HG03442 (cell line): ENCODE measurements at regions not wholly inside any gene's neighbourhood (a gene's known extent, or its start where the extent isn't known, plus 50 kb on each side); places are given as distances from the start of the nearest gene placed in this dataset.

Experiments used
- ATAC-seq: cut with Tn5 transposase; IDR thresholded peaks from one replicate; pipeline ENCODE4 v1.9.1; 2021; ENCODE audit warnings: mild to moderate bottlenecking, moderate library complexity; ENCODE audit not compliant: unreplicated experiment

DNA sequence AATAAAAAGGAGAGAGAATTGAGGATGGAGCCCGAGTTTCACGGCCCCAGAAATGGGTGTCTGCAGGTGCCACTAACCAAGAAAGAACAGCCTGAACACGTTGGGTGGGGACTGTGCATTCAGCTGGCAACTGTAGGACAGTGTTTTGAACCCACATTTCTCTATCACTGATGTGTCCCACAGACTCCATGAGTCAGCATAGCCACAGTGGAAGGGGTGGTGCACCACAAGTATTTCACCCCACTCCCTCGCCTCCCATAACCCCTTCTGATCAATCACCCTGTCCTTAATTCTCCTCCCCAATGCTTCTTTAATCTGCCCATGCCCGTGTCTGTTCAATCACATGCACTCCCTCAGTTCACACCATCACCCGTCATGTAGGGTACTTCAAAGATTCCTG is 291.5 kb downstream of the ZNF516 start:
- ATAC-seq = no peak

DNA sequence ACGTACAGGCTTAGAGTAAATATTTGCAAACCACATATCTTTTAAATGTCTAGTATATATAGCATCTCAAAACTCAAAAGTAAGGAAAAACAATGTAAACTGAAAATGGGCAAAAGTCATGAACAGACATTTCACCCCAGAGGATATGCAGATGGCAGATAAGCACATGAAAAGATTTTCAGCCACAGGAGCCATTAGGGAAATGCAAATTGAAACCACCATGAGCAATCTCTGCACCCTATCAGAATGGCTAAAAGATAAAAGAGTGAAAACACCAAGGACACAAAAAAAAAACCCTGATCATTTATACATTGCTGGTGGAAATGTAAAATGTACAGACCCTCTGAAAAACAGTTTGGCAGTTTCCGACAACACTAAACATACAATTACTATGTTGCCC is 292.7 kb downstream of the ZNF516 start:
- no peak for ATAC-seq

DNA sequence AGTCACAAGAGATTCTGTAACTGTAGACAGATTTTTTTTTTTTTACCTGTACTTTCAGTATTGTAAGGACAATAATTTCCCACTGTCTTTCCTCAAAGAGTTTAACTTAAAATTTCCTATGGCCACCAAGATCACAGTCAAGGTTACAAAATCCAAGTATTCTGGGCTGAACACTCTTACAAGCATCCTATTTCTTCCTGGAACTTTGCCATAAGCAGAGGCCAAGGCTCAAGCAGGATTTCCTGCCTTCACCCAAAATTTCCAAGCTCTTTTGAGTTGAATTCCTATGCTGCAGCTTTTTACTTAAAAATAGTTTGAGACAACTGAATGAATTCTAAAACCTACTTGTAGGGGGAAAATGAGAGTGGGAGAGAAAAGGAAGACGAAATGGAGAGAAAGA is 299.4 kb downstream of the ZNF516 start:
- ATAC-seq = no peak

DNA sequence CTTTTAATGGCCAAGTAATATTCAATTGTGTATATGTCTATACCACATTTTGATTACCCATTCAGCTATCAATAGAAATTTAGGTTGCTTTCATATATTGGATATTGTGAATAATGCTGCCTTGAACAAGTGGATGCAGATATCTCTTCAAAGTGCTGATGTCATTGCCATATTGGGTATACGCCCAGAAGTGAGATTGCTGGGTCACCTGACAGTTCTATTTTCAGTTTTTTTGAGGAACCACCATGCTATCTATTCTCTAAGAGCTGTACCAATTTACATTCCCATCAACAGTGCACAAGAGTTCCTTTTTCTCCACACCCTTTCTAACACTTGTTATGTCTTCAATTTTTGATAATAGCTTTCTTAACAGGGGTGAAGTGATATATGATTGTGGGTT is 306.9 kb downstream of the ZNF516 start:
- ATAC-seq = no peak

DNA sequence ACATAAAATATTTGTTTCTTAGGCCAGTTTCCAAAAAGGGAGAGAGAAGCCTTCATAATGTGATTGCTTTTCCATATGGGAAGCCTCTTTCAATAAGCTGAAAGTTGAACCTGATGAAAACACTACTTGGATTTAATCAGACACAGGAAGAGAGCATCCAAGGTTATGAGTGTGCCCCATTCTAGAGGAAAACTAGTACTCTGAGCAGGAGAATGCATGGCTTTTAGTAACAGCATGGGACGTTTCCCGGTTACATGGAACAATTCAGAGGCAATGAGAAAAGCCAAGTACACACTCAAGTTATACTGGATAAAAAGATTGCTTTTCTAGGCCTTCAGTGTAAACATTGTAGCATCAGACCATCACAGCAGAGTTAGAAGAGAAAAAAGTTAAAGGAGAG is 315.8 kb downstream of the ZNF516 start:
- ATAC-seq = no peak

DNA sequence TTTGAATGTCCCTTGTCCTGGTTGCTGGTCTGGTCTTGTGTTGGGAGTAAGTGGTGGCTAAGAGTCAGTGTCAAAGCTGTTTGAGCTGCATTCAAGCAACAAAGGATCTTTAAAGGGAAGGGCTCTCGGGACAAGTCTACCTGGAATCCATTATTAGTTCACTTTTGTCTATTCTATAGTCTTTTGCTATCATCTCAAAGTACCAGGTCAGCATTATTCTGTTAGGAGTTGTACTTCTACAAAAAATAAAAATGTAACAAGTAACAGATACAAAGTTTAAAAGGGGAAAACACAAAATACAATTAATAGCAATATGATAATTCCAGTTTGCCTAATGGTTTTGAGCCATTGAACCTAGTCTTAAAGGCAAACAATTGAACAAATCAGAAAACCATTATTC is 317.9 kb downstream of the ZNF516 start:
- ATAC-seq = no peak

DNA sequence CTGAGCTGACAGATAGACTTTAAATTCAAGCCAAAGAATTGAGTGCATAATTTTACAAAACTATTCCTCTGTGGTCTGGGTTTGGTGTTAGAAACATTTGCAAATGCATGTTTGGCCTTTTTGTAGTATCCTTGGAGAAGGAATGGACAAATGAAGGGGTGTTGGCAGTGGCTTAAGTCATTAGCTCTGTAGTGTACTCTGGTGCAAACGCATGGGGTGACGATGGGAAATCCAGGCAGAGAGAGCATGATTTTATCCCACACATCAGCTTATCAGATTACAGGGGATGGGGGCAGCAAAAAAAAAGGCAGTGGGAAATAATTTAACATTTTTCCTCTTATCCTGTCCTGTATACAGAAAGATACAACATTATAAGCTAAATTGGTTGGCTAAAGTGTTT is 320.6 kb downstream of the ZNF516 start:
- no peak for ATAC-seq

DNA sequence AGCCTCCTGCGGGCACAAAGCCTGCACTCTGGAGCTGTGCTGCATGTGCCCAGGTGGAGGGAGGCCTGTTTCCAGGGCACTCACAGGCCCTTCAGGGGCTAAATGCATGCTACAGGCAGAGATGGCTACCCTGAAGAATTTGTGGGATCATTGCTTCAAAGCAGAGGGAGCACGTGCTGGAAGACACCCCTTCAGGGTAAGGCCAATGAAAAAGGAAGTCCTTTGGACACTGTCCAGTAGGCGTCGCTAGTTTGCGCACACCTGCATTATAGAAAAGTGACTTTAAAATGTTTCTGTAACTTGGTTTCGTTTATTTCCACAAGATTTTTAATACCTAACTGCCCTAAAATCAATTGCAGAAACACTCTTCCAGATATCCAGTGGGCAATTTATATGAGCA is 325.3 kb downstream of the ZNF516 start:
- no peak for ATAC-seq

DNA sequence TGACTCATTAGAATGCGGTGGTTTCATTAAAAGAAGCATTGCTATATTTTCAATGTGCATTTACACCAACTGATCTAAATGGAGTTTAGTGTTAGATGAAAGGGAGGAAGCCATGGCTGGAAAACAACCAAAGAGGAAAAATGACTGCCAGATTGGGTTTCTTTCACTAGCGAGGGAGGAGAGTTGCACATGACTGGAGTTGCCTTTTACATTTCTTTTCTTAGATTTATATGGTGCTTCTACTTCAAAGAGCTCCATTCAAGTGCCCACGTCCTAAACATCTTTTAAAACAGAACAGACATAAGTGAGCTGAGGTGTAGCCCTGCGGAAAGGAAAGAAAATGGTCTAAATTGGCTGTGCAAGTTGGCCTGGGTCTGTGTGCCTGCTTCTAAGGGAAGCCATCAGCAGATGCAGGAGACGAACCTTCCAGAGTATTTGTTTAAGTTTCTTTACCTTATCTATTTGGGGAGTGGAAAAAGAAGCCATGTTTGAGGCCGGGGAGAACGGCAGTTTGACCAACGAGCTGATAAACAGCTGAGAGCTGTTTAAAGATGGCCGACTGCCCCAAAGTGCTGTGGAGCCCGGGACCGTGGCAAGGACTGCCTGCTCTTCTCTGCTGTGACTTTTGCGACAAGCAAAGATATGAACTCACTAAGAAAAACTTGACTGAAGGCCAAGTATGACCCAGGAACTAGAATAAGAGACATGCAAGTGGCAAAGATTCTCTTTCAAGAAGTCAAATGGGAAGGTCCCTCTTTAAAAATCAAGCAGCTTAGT is 327.0 kb downstream of the ZNF516 start:
- ATAC-seq = no peak

DNA sequence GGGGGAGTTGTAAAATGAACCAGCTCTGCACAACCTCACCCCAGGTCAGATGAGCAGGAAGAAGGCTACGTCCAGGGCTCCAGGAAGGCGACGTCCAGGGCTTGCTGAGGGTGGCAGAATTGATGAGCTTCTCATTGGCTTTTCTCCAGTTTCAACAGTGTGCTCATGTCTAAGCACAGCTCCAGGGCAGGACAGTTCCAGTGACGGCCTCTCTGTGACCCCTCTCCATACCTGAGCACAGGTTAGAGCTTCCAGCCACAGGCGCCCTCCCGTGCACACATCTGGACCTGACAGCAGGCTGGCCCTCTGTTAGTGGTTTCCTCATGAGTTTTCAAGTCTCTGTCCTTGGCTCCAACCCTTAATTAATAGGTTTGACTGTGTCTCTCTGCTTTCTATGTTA is 327.6 kb downstream of the ZNF516 start:
- no peak for ATAC-seq

DNA sequence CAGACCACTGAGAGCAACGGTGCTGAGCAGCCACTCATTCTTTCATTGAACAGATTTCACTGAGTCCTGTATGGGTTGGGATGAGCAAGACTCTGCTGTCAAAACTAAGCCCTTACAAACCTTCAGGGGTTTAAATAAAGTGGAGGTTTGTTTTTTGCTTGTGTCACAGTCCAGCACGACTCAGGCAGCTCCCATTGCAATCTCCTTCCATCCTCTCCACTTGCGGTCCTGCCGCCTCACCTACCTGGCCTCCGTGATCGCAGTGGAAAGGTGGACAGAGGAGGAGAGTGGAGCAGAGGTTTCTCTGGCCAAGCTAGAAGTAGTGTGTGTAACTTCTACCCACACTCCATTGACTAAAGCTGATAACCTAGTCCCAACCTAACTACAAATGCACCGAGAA is 332.2 kb downstream of the ZNF516 start:
- no peak for ATAC-seq

DNA sequence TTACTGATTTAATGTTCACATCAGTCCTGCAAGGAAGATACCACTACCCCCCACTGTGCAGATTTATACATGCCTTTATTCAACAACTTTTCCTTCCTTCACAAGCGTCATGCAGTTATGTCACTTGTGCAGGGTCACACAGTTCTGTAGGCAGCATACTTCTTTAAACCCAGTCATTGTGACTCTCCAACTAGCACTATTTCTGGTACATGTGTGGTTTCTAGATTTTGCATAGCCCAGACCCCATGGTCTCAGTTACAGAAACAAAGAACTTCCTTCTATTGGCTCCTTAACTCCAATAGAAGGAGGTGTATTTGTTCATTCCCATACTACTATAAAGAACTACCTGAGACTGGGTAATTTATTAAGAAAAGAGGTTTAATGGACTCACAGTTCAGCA is 333.1 kb downstream of the ZNF516 start:
- ATAC-seq = no peak

DNA sequence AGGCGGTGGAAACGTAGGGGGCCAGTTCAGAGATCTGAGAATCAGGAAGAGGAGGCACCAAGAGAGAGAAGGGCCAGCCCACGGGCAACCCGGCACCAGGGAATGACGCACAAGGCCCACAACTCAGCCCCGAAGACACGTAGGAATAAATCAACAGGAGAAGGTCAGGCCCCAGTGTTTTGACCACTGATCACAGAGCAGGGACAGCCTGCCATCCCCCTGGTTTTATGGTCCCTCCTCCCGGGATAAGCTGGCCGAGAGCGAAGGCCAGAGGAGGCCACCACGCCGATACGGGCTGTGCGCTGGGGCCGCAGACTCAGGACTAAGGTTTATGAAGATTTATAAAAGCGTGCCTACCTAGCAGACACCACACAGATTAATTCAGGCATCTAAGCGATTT is 341.4 kb downstream of the ZNF516 start:
- ATAC-seq = no peak

DNA sequence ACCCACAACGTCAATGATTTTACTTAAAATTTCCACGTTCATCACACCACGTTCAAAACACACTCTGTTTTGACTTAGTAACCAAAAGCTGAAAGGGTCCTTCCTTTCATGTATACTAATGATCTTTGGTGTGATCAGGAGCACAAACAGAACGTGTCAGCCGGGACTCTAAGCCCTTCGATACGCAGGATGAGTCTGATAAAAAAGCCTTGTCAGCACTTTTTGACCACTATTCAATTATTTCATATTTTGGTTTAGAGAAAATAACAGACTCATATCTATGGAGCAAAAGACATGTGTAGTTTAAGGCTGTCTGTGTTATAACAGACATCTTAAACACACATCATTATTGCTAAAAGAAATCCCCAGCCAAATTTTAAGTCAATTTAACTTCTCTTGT is 345.3 kb downstream of the ZNF516 start:
- ATAC-seq = no peak

DNA sequence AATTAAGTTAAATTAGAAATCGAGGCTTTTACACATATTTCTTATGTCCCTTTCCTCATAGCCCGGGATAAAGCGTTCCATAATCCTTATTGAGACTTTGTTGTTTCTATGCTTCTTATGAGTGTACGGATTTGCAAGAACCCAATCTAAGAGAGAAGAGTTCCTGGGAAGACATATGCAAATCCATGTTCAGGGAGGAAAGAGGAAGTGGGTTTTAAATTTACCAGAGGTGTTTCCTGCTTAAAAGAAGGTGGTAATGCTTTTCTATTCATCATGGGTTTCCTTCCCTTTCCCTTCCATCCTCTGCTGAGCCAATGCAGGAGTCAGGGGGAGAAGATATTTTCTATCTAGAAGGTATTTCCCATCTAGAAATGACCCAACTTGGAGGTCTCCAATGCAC is 345.8 kb downstream of the ZNF516 start:
- ATAC-seq = no peak

DNA sequence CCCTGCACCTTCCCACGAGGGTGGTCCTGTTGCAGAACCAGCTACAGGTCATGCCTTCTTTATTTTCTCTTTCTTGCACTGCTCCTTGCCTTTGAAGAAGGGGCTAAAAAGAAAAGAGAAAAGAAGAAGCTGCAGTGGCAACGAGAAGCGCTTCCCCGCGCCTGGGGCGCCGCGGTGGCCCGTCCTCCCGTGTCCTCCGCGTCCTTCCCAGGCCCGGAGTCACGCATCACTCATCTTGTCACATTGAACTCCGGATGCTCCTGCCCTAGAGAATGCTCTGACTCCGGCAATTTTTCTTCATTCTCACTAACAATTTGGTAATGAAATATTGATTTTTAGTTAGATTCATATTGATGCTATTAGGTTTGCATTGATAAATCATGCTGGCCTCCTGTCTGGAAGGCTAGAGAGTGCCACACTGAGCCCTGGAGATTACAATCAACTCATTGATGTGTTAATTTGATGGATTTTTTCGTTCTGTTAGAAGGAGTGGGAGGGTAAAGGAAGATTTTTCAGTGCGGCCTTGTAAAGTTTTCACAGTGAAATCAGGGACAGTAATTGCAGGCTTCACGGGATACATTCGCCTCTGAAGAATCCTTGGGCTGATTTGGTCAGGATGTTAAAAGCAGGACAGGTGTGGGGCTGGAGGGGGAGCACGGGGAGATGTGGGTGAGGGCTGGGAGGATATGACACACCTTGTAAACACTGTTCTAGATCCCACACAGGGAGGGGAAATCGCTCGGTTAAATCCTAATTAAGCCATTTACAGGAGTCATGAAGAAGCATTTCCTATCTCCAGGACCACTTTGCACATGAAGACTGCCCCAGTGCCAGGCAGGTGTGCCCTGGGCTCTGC is 349.3 kb downstream of the ZNF516 start:
- no peak for ATAC-seq

DNA sequence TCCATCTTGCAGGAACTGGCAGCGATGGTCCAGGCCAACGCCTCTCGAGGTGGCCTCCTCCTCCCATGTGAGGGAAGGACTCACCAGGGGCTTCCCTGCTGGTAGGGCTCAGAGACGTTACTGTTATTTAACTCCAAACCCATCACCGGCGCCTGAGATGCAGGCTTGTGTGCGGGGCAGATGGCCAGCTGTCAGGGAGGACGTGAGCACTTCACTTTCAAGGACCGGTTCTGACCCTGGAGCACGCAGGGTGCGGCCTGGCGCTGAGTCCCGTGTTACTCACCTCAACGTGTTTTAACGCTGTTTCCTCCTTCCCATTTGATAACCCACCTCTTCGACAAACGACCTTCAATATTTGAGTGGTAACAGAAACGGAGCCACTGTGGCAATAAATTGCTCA is 350.2 kb downstream of the ZNF516 start:
- ATAC-seq = no peak

DNA sequence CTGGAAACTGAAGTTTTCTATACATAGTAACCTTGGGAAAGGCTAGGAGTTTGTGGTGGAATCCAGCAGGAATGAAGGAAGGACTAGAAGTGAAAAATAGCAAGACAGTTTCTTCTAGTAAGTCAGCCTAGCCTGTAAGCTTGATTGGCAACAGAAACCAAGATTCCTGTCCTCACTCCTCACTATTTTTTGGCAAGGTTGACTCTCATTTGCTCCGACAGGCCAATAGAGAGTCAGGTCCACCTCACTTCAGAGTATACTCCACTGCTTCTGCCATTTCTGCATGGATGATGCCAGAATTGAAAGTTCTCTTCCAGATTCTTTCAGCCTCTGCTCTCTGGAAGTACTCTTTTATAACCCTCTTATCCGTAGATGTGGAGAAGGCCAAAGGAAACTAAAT is 352.4 kb downstream of the ZNF516 start:
- no peak for ATAC-seq

DNA sequence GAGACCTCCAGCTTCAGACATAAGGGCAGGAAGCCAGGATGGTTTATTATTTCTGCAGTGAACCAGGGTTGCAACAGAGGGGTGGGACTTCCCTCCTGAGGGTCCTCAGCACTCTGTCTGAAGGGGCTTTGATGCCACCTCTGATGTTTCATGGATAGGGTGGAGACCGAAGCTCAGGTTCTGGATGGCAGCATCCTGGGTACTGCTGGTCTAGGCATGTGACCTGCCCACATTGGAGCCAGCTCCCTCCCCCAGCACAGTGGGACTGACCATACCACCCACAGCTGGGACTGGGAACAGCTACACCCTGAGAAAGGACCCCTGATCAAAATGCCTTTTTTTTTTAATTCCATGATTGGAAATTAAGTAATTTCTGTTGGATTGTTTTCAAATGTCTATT is 355.2 kb downstream of the ZNF516 start:
- no peak for ATAC-seq

DNA sequence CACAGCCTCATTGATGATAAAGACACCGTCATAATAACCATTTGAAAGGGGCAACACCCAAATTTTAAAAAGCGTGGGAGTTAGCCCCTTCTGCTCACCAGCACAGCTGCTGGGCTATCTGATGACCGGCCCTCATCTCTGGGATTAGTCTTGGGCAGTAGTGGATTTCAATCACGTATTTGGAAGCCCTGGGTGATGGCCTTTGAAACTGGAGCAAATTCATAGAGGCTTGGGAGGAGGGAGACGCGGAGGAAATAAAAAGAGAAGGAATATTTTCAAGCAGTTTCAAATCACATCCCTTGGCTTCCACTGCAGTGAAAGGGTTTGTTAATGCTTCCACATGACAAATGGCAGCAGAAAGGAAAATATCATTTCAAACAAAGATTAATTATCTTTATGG is 357.8 kb downstream of the ZNF516 start:
- ATAC-seq = no peak

DNA sequence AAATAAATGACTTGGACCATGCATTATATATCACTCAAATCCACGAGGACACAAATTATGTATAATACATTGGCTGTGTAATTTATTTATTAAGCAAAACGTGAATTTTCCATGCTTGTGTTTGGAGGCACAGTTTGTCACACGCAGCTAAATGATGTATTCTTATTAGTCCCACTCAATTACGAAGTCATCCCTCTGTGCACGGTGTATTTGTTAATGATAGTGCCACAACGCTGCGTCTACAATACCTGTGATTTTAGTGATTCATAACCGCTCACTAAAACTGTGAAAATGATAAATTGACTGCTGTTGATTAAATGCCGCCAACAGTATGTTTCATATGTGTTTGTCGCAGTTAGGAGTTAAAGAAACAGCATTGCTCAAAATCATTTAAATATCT is 358.3 kb downstream of the ZNF516 start:
- no peak for ATAC-seq

DNA sequence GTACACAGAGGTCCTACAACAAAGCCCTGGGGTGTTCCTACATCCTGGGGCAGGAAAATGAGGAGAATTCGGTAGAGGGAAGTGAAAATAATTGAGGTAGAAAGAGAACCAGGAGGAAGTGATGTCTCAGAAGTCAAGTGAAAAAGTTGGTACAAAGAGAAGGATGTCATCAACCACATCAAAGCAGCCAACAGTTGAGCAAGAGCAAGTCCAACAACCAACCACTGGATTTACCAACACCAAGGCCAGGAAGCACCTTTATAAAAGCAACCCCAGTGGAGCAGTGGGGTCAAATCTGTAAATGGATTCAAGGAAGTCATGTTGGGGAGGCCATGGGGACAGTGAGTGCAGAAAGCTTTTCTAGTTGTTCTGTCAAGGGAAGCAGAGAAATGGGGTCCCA is 360.4 kb downstream of the ZNF516 start:
- ATAC-seq = no peak
